Hepatocyte (in vitro differentiated cells): ENCODE measurements at regions not wholly inside any gene's neighbourhood (a gene's known extent, or its start where the extent isn't known, plus 50 kb on each side); places are given as distances from the start of the nearest gene placed in this dataset.

Experiments used
- EZH2 ChIP-seq: fragments of 200-600 bp; sonication (generic); IDR thresholded peaks from 2 replicates; pipeline ENCODE4 v1.6.1; 2016; ENCODE audit warnings: antibody characterized with exemption, mild to moderate bottlenecking, borderline replicate concordance
- EZH2phosphoT487 ChIP-seq: fragments of 200-600 bp; sonication (generic); IDR thresholded peaks from one replicate; pipeline ENCODE4 v1.6.1; 2018; ENCODE audit warnings: antibody characterized with exemption, mild to moderate bottlenecking, low read depth, moderate library complexity; ENCODE audit not compliant: unreplicated experiment, severe bottlenecking
- TF ChIP-seq, protein P1 (sequence below): fragments of 200-600 bp; sonication (generic); IDR thresholded peaks from 2 replicates; pipeline ENCODE4 v1.5.1; 2016; ENCODE audit warnings: antibody characterized with exemption, mild to moderate bottlenecking; ENCODE audit not compliant: poor library complexity

DNA sequence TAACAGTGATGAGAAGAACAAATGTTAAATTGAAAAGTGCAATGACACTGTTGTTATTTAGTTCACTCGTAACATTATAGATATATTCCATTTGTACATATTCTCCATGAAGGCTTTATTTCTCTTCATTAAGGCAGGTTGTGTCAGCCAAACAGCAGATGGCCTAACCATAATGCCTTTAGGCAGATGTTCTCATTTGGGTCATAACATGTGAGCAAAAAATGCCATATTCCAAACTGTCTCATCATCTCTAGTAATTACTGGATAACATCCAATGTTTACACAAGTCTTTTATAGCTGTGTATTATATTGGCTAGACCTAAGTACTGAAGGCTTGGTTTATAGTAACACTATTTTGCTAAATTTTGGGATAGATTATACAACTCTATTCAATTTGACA, 87.2 kb upstream of the CHODL start:
- TF ChIP-seq, protein P1, sequence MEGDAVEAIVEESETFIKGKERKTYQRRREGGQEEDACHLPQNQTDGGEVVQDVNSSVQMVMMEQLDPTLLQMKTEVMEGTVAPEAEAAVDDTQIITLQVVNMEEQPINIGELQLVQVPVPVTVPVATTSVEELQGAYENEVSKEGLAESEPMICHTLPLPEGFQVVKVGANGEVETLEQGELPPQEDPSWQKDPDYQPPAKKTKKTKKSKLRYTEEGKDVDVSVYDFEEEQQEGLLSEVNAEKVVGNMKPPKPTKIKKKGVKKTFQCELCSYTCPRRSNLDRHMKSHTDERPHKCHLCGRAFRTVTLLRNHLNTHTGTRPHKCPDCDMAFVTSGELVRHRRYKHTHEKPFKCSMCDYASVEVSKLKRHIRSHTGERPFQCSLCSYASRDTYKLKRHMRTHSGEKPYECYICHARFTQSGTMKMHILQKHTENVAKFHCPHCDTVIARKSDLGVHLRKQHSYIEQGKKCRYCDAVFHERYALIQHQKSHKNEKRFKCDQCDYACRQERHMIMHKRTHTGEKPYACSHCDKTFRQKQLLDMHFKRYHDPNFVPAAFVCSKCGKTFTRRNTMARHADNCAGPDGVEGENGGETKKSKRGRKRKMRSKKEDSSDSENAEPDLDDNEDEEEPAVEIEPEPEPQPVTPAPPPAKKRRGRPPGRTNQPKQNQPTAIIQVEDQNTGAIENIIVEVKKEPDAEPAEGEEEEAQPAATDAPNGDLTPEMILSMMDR, result no peak
- TF ChIP-seq EZH2 (no peak), EZH2phosphoT487 (no peak)
